ENCODE measurements at regions not wholly inside any gene's neighbourhood (a gene's known extent, or its start where the extent isn't known, plus 50 kb on each side); places are given as distances from the start of the nearest gene placed in this dataset.

DNA sequence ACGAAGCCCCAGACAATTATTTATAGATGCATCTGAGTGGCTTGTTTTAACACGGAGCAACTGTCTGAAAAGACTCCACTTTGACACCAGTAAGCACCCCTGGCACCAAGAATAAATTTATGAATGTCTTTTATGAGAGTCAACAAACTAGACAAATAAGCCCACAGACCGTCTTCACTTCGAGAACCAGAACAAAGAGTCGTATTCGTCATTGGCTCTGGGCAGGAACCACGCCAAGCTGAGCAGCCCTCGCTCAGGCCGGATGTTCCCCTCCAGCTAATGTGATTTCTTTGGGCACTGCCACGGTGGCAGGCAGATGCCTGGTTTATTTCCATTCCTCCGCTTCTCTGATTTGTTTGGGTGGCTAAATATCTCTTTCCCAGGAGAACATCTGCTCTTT, 91.9 kb upstream of the STC2 start:
- no peak for DNase-seq (ENCODE audit: low read depth in 1 of 2, low spot score in 1 of 2)
- TF ChIP-seq, protein P1, sequence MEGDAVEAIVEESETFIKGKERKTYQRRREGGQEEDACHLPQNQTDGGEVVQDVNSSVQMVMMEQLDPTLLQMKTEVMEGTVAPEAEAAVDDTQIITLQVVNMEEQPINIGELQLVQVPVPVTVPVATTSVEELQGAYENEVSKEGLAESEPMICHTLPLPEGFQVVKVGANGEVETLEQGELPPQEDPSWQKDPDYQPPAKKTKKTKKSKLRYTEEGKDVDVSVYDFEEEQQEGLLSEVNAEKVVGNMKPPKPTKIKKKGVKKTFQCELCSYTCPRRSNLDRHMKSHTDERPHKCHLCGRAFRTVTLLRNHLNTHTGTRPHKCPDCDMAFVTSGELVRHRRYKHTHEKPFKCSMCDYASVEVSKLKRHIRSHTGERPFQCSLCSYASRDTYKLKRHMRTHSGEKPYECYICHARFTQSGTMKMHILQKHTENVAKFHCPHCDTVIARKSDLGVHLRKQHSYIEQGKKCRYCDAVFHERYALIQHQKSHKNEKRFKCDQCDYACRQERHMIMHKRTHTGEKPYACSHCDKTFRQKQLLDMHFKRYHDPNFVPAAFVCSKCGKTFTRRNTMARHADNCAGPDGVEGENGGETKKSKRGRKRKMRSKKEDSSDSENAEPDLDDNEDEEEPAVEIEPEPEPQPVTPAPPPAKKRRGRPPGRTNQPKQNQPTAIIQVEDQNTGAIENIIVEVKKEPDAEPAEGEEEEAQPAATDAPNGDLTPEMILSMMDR (IDR thresholded peaks at IDR 0.05; ENCODE audit: low read depth, low read length): no peak
- Histone ChIP-seq H3K4me3 (no peak overlapping the region), H3K36me3 (no peaks in the 10 kb centered on the region), H3K27ac (no peak overlapping the region), H3K4me1 (ENCODE audit: low read depth) (no peaks in the 10 kb centered on the region), H3K9me3 (ENCODE audit: low read depth) (no peaks in the 10 kb centered on the region), H3K27me3 (no peaks in the 10 kb centered on the region)

DNA sequence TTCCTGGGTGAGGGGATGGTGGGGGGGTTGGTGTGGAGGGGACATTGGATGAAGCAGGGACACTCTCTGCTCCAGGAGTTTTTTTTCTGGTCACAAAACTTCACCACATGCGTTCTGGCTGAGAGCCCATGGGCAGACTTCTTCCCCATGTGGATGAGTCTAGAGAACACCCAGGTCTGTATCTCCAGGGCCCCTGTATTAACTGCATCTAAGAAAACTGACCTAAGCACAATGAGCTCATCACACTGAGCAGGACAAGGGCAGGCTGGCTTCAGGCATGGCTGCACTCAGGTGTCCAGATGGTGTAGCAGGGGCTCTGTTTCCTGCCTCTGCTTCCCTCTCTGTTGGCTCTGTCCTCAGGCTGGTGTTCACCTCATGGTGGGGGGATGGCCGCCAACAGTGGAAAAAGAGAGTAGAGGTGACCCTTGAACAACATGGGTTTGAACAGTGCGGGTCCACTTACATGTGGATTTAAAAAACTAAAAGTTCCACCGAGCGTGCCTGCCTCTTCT, 85.3 kb upstream of the STC2 start:
- H3K36me3 ChIP-seq: no peaks in the 10 kb centered on the region
- H3K27ac ChIP-seq: no peak overlapping the region
- no peaks in the 10 kb centered on the region for H3K9me3 ChIP-seq (ENCODE audit: low read depth)
- TF ChIP-seq, protein P1 (IDR thresholded peaks at IDR 0.05; ENCODE audit: low read depth, low read length): no peak
- no peaks in the 10 kb centered on the region for H3K4me1 ChIP-seq (ENCODE audit: low read depth)
- no peak for DNase-seq (ENCODE audit: low read depth in 1 of 2, low spot score in 1 of 2)
- no peaks in the 10 kb centered on the region for H3K27me3 ChIP-seq
- no peak overlapping the region for H3K4me3 ChIP-seq

DNA sequence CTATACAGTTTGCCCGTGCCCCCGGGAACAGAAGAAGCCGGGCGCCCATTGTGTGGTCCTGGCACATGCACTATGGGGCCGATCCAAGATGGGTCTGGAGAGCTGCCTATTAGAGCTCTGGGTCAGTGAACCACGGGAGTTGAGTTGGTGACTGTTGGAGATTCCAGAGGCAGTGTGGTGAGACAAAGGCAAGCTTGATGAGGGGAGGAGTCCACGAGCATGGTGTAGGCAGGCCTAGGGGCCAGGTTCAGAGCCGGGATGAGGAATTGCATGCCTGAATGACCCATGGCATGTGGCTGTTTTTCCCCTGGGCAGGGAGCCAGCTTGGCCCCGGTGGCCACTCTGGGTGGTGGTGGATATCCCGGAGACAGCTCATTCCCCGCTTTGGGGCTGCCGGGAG, 84.4 kb upstream of the STC2 start:
- Histone ChIP-seq H3K9me3 (ENCODE audit: low read depth) (no peaks in the 10 kb centered on the region), H3K4me3 (no peak overlapping the region), H3K27me3 (no peaks in the 10 kb centered on the region), H3K4me1 (ENCODE audit: low read depth) (no peaks in the 10 kb centered on the region), H3K27ac (no peak overlapping the region), H3K36me3 (no peaks in the 10 kb centered on the region)
- TF ChIP-seq, protein P1 (IDR thresholded peaks at IDR 0.05; ENCODE audit: low read depth, low read length): no peak
- DNase-seq (ENCODE audit: low read depth in 1 of 2, low spot score in 1 of 2): peak in 1 of 2 donors; percentile 17

DNA sequence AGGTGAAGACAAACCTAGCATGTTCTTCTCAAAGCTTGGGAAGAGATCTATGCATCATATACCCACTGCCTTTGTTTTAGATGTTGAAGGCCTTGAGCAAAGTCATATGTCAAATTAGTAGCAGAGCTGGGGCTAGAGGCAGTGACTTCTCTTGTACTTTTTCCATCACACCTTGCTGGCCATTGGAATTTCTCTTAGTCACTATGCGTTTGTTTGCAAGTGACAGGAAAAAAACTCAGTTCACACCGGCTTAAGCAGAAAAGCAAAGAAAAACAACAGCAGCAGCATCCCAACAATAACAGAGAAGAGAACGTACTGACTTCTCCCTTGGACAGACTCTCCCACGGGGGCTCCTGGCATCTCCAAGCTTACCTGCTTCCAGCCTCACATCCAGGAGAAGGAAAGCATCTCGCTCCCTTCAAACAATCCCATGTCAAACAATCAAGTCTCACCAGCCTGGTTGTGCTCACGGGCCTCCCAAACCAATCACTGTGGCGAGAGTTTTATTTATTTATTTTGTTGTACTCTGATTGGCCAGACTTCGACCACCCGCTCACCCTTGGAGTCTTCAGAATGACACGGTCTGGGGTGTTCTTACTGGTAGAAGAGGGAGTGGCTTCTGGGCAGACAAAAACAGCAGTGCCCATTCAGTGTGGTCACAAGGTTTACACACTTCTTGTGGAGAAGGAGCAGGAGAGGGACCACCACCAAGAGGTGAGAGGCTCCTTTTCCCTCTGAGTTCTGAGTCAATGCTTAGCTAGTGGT, 83.8 kb upstream of the STC2 start:
- TF ChIP-seq, protein P1 (IDR thresholded peaks at IDR 0.05; ENCODE audit: low read depth, low read length): no peak
- Histone ChIP-seq H3K9me3 (ENCODE audit: low read depth) (no peaks in the 10 kb centered on the region), H3K36me3 (no peaks in the 10 kb centered on the region), H3K4me1 (ENCODE audit: low read depth) (no peaks in the 10 kb centered on the region), H3K4me3 (no peak overlapping the region), H3K27me3 (no peaks in the 10 kb centered on the region), H3K27ac (no peak overlapping the region)
- DNase-seq (ENCODE audit: low read depth in 1 of 2, low spot score in 1 of 2): no peak

DNA sequence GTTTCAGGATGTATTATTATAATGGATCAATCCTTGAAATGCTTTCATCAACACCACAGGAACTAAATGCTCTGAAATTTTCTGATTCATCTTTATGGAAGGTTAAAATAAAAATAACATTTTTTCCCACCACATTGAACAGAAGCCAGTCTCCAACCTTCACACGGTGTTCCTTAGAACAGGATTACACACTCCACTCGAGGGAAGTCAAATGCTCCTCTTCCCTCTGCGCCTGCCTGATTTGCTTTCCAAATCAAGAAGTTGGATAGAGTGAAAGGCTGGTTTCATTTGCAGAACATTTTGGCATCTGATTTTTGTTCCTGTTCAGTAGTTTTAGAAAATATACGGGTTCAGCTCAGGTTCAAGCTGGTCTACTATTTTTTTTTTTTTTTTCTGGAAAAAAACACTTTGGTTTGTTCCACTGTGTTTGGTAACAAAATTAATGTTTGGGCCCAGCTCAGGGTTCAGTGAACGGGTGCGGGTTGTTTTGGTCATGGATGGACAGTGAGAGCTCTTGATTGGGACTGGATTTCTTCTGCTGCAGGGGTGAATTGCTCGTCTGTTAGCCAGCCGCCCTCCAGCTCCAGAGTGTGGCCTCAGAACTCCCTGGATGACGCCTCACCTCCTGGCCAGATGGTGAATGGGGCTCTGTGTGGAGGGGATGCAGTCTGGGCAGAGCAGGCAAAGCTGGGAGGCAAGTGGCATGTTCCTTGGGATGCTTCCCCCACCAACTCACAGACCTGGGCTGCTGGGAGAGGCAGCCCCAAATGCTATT, 82.4 kb upstream of the STC2 start:
- Histone ChIP-seq H3K4me1 (ENCODE audit: low read depth) (no peaks in the 10 kb centered on the region), H3K36me3 (no peaks in the 10 kb centered on the region), H3K9me3 (ENCODE audit: low read depth) (no peaks in the 10 kb centered on the region), H3K27ac (no peak overlapping the region), H3K4me3 (no peak overlapping the region), H3K27me3 (no peaks in the 10 kb centered on the region)
- TF ChIP-seq, protein P1 (IDR thresholded peaks at IDR 0.05; ENCODE audit: low read depth, low read length): no peak
- no peak for DNase-seq (ENCODE audit: low read depth in 1 of 2, low spot score in 1 of 2)
